ENCODE measurements at regions not wholly inside any gene's neighbourhood (a gene's known extent, or its start where the extent isn't known, plus 50 kb on each side); places are given as distances from the start of the nearest gene placed in this dataset.

DNA sequence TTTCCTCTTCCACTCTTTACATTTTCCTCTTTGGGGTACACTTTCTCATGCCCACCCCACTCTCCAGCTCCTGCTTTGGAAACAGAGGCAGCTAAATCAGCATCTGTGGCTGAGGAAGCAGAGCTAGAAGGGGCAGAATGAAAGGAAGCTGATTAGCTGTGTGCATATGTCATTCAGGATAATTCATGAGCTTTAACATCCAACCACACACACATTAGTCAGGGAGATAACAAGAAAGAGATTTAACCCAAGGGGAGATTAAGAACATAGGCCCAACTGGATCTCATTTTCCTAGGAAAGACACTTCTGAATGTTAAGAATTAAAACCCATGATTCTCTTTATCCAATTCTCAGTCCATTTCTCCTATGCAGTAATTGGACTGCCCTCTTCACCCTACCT, 405.5 kb downstream of the TBC1D4 start (continued):
- TF ChIP-seq, protein P1, sequence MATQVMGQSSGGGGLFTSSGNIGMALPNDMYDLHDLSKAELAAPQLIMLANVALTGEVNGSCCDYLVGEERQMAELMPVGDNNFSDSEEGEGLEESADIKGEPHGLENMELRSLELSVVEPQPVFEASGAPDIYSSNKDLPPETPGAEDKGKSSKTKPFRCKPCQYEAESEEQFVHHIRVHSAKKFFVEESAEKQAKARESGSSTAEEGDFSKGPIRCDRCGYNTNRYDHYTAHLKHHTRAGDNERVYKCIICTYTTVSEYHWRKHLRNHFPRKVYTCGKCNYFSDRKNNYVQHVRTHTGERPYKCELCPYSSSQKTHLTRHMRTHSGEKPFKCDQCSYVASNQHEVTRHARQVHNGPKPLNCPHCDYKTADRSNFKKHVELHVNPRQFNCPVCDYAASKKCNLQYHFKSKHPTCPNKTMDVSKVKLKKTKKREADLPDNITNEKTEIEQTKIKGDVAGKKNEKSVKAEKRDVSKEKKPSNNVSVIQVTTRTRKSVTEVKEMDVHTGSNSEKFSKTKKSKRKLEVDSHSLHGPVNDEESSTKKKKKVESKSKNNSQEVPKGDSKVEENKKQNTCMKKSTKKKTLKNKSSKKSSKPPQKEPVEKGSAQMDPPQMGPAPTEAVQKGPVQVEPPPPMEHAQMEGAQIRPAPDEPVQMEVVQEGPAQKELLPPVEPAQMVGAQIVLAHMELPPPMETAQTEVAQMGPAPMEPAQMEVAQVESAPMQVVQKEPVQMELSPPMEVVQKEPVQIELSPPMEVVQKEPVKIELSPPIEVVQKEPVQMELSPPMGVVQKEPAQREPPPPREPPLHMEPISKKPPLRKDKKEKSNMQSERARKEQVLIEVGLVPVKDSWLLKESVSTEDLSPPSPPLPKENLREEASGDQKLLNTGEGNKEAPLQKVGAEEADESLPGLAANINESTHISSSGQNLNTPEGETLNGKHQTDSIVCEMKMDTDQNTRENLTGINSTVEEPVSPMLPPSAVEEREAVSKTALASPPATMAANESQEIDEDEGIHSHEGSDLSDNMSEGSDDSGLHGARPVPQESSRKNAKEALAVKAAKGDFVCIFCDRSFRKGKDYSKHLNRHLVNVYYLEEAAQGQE (IDR thresholded peaks at IDR 0.05; ENCODE audit: unreplicated experiment) = no peak
- TF ChIP-seq EZH2 (IDR thresholded peaks at IDR 0.05; ENCODE audit: low read depth, unreplicated experiment) (no peak), STAT1 (IDR thresholded peaks at IDR 0.05; ENCODE audit: unreplicated experiment) (no peak)

DNA sequence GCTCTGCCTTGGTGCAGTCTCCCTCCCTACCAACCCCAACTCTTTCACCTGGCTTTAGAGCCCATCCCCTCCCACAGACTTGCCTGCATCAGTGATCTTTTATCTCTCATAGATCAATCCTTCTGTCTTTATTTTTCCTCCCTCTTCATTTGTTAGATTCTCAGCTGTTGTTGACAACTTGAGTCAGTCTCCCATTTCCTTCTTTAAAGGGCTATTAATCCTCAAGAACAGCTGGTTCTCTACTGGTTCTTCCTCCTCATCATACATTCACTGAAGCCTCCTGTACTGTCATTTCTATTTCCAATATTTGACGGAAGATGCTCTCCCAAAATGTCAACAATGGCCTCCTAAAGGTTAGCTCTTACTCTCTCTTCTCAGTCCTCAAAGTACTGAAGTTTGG, 408.2 kb downstream of the TBC1D4 start:
- TF ChIP-seq, protein P2, sequence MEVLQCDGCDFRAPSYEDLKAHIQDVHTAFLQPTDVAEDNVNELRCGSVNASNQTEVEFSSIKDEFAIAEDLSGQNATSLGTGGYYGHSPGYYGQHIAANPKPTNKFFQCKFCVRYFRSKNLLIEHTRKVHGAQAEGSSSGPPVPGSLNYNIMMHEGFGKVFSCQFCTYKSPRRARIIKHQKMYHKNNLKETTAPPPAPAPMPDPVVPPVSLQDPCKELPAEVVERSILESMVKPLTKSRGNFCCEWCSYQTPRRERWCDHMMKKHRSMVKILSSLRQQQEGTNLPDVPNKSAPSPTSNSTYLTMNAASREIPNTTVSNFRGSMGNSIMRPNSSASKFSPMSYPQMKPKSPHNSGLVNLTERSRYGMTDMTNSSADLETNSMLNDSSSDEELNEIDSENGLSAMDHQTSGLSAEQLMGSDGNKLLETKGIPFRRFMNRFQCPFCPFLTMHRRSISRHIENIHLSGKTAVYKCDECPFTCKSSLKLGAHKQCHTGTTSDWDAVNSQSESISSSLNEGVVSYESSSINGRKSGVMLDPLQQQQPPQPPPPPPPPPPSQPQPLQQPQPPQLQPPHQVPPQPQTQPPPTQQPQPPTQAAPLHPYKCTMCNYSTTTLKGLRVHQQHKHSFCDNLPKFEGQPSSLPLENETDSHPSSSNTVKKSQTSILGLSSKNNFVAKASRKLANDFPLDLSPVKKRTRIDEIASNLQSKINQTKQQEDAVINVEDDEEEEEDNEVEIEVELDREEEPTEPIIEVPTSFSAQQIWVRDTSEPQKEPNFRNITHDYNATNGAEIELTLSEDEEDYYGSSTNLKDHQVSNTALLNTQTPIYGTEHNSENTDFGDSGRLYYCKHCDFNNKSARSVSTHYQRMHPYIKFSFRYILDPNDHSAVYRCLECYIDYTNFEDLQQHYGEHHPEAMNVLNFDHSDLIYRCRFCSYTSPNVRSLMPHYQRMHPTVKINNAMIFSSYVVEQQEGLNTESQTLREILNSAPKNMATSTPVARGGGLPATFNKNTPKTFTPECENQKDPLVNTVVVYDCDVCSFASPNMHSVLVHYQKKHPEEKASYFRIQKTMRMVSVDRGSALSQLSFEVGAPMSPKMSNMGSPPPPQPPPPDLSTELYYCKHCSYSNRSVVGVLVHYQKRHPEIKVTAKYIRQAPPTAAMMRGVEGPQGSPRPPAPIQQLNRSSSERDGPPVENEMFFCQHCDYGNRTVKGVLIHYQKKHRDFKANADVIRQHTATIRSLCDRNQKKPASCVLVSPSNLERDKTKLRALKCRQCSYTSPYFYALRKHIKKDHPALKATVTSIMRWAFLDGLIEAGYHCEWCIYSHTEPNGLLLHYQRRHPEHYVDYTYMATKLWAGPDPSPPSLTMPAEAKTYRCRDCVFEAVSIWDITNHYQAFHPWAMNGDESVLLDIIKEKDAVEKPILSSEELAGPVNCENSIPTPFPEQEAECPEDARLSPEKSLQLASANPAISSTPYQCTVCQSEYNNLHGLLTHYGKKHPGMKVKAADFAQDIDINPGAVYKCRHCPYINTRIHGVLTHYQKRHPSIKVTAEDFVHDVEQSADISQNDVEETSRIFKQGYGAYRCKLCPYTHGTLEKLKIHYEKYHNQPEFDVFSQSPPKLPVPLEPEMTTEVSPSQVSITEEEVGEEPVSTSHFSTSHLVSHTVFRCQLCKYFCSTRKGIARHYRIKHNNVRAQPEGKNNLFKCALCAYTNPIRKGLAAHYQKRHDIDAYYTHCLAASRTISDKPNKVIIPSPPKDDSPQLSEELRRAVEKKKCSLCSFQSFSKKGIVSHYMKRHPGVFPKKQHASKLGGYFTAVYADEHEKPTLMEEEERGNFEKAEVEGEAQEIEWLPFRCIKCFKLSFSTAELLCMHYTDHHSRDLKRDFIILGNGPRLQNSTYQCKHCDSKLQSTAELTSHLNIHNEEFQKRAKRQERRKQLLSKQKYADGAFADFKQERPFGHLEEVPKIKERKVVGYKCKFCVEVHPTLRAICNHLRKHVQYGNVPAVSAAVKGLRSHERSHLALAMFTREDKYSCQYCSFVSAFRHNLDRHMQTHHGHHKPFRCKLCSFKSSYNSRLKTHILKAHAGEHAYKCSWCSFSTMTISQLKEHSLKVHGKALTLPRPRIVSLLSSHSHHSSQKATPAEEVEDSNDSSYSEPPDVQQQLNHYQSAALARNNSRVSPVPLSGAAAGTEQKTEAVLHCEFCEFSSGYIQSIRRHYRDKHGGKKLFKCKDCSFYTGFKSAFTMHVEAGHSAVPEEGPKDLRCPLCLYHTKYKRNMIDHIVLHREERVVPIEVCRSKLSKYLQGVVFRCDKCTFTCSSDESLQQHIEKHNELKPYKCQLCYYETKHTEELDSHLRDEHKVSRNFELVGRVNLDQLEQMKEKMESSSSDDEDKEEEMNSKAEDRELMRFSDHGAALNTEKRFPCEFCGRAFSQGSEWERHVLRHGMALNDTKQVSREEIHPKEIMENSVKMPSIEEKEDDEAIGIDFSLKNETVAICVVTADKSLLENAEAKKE (CRISPR knock-in tag; IDR thresholded peaks at IDR 0.05) = no peak
- TF ChIP-seq ZNF331 (CRISPR knock-in tag; IDR thresholded peaks at IDR 0.05; ENCODE audit: low read depth) (no peak), EZH2phosphoT487 (IDR thresholded peaks at IDR 0.05; ENCODE audit: unreplicated experiment) (no peak), CREB1 (CRISPR knock-in tag; IDR thresholded peaks at IDR 0.05; ENCODE audit: low read depth) (no peak), POLR2AphosphoS5 (IDR thresholded peaks at IDR 0.05; ENCODE audit: low read depth) (no peak), STAT1 (IDR thresholded peaks at IDR 0.05; ENCODE audit: unreplicated experiment) (no peak), JUNB (IDR thresholded peaks at IDR 0.05; ENCODE audit: unreplicated experiment) (no peak)
- Mint-ChIP-seq H3K36me3 (ENCODE audit: low read depth) (no peaks in the 10 kb centered on the region), H3K4me3 (no peak overlapping the region), H3K9me3 (no peaks in the 10 kb centered on the region), H3K27me3 (ENCODE audit: insufficient read depth, low read depth, poor library complexity) (no peaks in the 10 kb centered on the region), H3K4me1 (peaks cover 2% of the 10 kb centered on the region; the same call in 1 of the 3 replicates), H3K27ac (no peak overlapping the region)
- no peak overlapping the region for H3K27ac ChIP-seq (ENCODE audit: low read depth)
- DNase-seq (ENCODE audit: low spot score) = no peak
- no peaks in the 10 kb centered on the region for H3K79me2 ChIP-seq (replicated peaks; ENCODE audit: insufficient read depth)
- ATAC-seq = no peak
- no peak overlapping the region for H3K4me3 ChIP-seq
- H3K36me3 ChIP-seq (ENCODE audit: insufficient read depth) = no peaks in the 10 kb centered on the region
- H3K4me2 ChIP-seq = no peak overlapping the region
- H4K20me1 ChIP-seq (replicated peaks; ENCODE audit: insufficient read depth) = no peaks in the 10 kb centered on the region
- no peaks in the 10 kb centered on the region for H3K27me3 ChIP-seq (ENCODE audit: insufficient read depth)
- no peaks in the 10 kb centered on the region for H3K4me1 ChIP-seq (ENCODE audit: insufficient read depth)
- peak overlapping the region; percentile 12; the same call in 1 of the 2 replicates for H2AFZ ChIP-seq
- no peaks in the 10 kb centered on the region for H3F3A ChIP-seq (replicated peaks; ENCODE audit: low read depth)
- no peaks in the 10 kb centered on the region for H3K9me2 ChIP-seq (ENCODE audit: insufficient read depth)
